GM12865 (cell line): ENCODE measurements at regions not wholly inside any gene's neighbourhood (a gene's known extent, or its start where the extent isn't known, plus 50 kb on each side); places are given as distances from the start of the nearest gene placed in this dataset.

Source experiments
- DNase-seq: peaks from one replicate; pipeline ENCODE4 v3.0.0; 2010; ENCODE audit warnings: low read depth
- H3K4me3 ChIP-seq: 2 replicates; pipeline ENCODE4 v1.5.1; 2011; ENCODE audit warnings: mild to moderate bottlenecking, low read depth, low read length, control low read depth
- TF ChIP-seq, protein P1 (sequence below): IDR thresholded peaks from 2 replicates; pipeline ENCODE4 v1.5.1; 2011; ENCODE audit warnings: low read length, control low read depth, low read depth, inconsistent platforms; ENCODE audit not compliant: insufficient read depth; ENCODE audit errors: missing control alignments

DNA sequence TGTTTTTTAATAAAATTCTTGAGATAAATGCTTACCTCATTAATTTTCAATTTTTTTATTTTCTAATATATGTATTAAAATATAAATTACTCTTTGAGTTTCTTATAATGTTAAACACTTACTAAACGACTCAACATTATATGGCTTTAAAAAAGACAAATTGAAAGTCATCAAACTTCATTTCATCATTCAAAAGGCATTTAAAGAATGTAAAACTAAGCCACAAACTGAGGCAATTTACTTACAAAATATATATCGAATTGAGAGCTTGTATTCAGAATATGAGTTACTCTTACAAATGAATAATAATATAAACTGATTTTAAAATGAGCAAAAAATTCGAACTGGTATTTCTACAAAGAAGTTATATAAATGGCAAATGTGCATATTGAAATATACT, 1262.2 kb upstream of the PIK3C3 start:
- no peak overlapping the region for H3K4me3 ChIP-seq
- TF ChIP-seq, protein P1, sequence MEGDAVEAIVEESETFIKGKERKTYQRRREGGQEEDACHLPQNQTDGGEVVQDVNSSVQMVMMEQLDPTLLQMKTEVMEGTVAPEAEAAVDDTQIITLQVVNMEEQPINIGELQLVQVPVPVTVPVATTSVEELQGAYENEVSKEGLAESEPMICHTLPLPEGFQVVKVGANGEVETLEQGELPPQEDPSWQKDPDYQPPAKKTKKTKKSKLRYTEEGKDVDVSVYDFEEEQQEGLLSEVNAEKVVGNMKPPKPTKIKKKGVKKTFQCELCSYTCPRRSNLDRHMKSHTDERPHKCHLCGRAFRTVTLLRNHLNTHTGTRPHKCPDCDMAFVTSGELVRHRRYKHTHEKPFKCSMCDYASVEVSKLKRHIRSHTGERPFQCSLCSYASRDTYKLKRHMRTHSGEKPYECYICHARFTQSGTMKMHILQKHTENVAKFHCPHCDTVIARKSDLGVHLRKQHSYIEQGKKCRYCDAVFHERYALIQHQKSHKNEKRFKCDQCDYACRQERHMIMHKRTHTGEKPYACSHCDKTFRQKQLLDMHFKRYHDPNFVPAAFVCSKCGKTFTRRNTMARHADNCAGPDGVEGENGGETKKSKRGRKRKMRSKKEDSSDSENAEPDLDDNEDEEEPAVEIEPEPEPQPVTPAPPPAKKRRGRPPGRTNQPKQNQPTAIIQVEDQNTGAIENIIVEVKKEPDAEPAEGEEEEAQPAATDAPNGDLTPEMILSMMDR: no peak
- no peak for DNase-seq

DNA sequence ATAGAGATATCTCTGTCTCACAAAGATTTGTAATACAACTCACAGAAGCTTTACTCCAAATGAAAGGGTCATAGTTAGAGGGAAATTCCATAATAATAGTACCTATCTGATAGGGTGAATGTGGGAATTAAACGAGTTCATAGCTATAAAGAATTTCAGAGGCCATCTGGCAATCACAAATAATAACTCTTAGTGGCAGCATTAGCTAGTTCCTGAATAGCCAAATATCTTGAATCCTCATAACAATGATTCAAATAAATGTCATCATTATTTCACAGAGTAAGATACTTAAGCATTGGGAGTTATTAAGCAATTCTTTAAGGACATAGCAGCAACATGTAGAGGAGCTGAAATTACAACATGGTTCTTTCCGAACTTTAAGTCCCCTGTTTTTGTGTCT, 1265.0 kb upstream of the PIK3C3 start:
- TF ChIP-seq, protein P1: no peak
- H3K4me3 ChIP-seq: no peak overlapping the region
- no peak for DNase-seq

DNA sequence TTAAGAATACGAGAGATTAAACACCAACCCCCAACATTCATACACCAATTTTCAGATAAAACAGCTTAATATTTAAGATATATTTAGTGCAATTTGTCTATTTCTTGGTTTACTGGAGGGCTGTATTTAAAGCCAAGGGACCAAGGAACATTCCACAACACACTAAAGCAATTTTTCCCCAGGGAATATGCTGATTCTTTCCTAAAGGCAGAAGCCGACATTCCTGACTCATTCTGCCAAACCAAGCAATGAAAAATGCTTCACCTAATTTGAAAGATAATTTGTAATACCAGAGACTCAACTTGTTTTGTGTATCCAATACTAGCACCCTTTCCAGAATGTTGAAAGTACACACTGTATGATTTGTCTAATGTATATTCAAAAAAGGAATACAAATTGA, 1267.6 kb upstream of the PIK3C3 start:
- DNase-seq: no peak
- TF ChIP-seq, protein P1: no peak
- no peak overlapping the region for H3K4me3 ChIP-seq

DNA sequence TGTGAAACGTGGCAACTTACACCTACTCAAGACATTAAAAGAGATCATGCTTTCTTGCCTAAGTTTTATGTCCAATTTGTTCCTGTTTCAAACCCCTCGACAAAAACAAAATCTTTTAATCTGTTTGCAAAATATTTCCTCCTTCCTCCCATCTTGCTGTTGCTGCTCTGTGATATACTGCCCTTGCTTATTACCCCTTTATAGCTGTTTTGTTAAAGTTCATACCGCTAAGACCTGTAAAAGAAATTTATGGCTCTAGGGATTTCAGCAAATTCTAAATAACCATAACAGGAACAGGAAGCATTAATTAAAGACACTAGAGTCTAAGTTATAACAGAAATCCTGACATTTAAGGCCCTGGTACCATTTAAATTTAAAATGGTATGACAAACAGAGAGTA, 1268.2 kb upstream of the PIK3C3 start:
- TF ChIP-seq, protein P1: no peak

DNA sequence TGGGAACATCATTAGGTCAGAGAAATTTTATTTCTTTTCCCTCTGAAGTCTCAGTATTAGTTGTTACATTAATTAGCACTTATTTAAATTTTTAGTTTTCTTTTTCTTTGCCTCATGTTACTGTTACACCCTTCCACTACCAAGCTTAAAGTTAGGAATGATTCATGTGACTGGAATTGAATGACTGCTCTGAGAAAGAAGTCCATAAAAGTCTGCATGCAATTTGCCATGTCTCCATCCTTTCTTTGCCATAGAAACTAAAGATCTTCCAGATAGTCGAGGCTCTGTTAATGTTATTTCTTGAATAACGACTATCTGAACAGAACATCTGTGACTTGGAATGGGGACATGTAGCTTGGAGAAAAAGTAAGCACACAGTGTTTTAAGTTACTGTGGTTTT, 1269.8 kb upstream of the PIK3C3 start:
- H3K4me3 ChIP-seq: no peak overlapping the region
- no peak for DNase-seq
- TF ChIP-seq, protein P1: no peak

More for the DNA sequence above, 1268.2 kb upstream of the PIK3C3 start:
- H3K4me3 ChIP-seq: no peak overlapping the region
- no peak for DNase-seq

DNA sequence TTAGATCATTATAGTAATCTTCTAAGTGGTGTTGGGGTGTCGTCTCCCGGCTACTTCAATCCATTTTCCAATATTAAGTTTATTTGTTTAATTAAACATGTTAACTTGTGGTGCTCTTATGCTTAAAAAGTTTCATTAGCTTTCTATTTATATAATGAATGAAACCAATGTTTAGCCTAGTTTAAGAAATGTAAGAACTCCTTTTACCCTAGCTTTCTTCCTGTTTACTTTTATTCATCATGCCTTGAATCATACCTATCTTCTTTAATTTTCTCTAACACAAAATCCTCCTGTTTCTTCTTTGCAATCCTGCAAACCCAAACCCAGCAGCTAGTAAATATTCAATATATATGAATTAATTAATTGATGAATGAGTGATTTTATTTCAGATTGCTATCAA, 1276.7 kb upstream of the PIK3C3 start:
- no peak overlapping the region for H3K4me3 ChIP-seq
- no peak for DNase-seq
- TF ChIP-seq, protein P1: no peak

DNA sequence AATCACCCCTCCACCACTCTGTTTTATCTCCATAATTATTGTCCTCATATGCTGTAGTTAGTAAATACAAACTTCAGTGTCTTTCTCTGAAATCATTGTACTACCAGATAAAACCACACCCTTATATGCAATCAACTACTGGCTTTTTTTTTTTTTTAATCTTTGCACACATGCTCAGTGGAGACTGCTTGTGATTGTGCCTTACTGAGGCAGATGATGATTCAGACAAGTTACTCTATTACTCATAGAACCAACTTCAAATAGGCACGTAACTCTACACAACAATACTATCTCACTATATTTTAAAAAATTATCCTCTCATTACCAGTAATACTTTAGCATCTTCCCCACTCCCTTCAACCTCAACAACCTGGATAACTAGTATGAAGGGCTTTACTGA, 1278.4 kb upstream of the PIK3C3 start:
- DNase-seq: no peak
- TF ChIP-seq, protein P1: no peak
- H3K4me3 ChIP-seq: no peak overlapping the region
